ENCODE measurements at regions not wholly inside any gene's neighbourhood (a gene's known extent, or its start where the extent isn't known, plus 50 kb on each side); places are given as distances from the start of the nearest gene placed in this dataset.

GRCh38 chr18:73462092-73462491, 594.3 kb upstream of the NETO1 start:
- TF ChIP-seq, protein P1, sequence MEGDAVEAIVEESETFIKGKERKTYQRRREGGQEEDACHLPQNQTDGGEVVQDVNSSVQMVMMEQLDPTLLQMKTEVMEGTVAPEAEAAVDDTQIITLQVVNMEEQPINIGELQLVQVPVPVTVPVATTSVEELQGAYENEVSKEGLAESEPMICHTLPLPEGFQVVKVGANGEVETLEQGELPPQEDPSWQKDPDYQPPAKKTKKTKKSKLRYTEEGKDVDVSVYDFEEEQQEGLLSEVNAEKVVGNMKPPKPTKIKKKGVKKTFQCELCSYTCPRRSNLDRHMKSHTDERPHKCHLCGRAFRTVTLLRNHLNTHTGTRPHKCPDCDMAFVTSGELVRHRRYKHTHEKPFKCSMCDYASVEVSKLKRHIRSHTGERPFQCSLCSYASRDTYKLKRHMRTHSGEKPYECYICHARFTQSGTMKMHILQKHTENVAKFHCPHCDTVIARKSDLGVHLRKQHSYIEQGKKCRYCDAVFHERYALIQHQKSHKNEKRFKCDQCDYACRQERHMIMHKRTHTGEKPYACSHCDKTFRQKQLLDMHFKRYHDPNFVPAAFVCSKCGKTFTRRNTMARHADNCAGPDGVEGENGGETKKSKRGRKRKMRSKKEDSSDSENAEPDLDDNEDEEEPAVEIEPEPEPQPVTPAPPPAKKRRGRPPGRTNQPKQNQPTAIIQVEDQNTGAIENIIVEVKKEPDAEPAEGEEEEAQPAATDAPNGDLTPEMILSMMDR (IDR thresholded peaks at IDR 0.05) = no peak
- no peak for TF ChIP-seq POLR2AphosphoS5 (IDR thresholded peaks at IDR 0.05; ENCODE audit: insufficient read depth in 1 of 2, low read depth in 1 of 2)

All from vagina (tissue), 2 donors.